PC-9 (cell line): ENCODE measurements at regions not wholly inside any gene's neighbourhood (a gene's known extent, or its start where the extent isn't known, plus 50 kb on each side); places are given as distances from the start of the nearest gene placed in this dataset.

Experiments used
- CTCF ChIP-seq: fragments of 200-600 bp; sonication (generic); conservative IDR thresholded peaks from 2 replicates; pipeline ENCODE4 v1.6.1; 2017; ENCODE audit warnings: mixed run types, antibody characterized with exemption, mild to moderate bottlenecking, moderate library complexity
- EZH2 ChIP-seq: fragments of 200-600 bp; sonication (generic); IDR thresholded peaks from 2 replicates; pipeline ENCODE4 v1.8.0; 2017; ENCODE audit warnings: antibody characterized with exemption, low read depth

DNA sequence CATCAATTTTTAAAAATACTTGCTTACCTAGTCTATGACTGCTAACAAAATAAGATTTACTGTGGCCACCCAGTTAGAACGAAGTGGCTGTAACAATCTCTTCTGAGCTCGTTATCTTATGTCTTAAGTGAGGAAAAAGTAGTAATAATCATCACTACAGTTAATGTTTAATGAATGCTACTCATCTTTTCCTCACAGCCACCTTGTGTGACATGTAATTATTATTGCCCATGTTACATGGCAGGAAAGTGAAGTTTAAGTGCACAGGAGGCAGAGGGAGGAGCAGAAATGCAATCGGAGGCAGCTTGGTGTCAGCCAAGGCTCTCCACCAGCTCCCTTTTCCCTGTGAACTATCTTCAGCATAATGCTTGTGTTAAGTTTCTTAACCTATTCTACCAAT lies 260.3 kb downstream of the B3GLCT start:
- TF ChIP-seq CTCF (no peak), EZH2 (no peak)
